Large intestine (tissue), 3 donors: ENCODE measurements at regions not wholly inside any gene's neighbourhood (a gene's known extent, or its start where the extent isn't known, plus 50 kb on each side); places are given as distances from the start of the nearest gene placed in this dataset.

Experiments
- DNase-seq, 2 donors: peaks; one replicate each; pipeline versions ENCODE4 v3.0.0 to v3.0.0-alpha.2; 2013
- H3K27ac ChIP-seq: one replicate; pipeline ENCODE4 v1.5.1; 2013; ENCODE audit warnings: low read length
- H3K27me3 ChIP-seq: 2 replicates; pipeline ENCODE4 v1.6.1; 2013; ENCODE audit warnings: low read length; ENCODE audit not compliant: control insufficient read depth, insufficient read depth
- H3K36me3 ChIP-seq: 2 replicates; pipeline ENCODE4 v1.6.1; 2013; ENCODE audit warnings: low read length; ENCODE audit not compliant: control insufficient read depth, insufficient read depth
- H3K4me1 ChIP-seq: one replicate; pipeline ENCODE4 v1.6.1; 2013; ENCODE audit warnings: low read length; ENCODE audit not compliant: control insufficient read depth, insufficient read depth
- H3K4me3 ChIP-seq: one replicate; pipeline ENCODE4 v1.5.1; 2013; ENCODE audit warnings: low read length
- H3K9me3 ChIP-seq: one replicate; pipeline ENCODE4 v1.6.1; 2013; ENCODE audit warnings: mild to moderate bottlenecking, low read depth, low read length, moderate library complexity; ENCODE audit not compliant: control insufficient read depth
- WGBS: methylation state at CpG from one replicate; pipeline ENCODE4 v1.1.5; 2013; ENCODE audit warnings: low lambda C conversion rate; ENCODE audit not compliant: insufficient coverage; 5-methylcytosine and 5-hydroxymethylcytosine counted together

GRCh38 chr2:82254728-82255127 lies 1950.2 kb upstream of the LRRTM1 start:
- H3K4me3 ChIP-seq, result no peak overlapping the region
- H3K9me3 ChIP-seq, result no peaks in the 10 kb centered on the region
- no peaks in the 10 kb centered on the region for H3K4me1 ChIP-seq
- no peaks in the 10 kb centered on the region for H3K36me3 ChIP-seq
- H3K27me3 ChIP-seq, result no peaks in the 10 kb centered on the region
- H3K27ac ChIP-seq, result no peak overlapping the region
- no peak for DNase-seq

- Histone ChIP-seq H3K27ac (no peak overlapping the region), H3K4me3 (no peak overlapping the region), H3K36me3 (no peaks in the 10 kb centered on the region), H3K27me3 (no peaks in the 10 kb centered on the region), H3K9me3 (no peaks in the 10 kb centered on the region), H3K4me1 (no peaks in the 10 kb centered on the region)
- no peak for DNase-seq
- WGBS, result no CpG with 5 or more reads among the region's 1 CpG
Measured at GRCh38 chr2:82246220-82246775, 1941.7 kb upstream of the LRRTM1 start.

GRCh38 chr2:82239176-82239575 lies 1934.6 kb upstream of the LRRTM1 start:
- no peaks in the 10 kb centered on the region for H3K9me3 ChIP-seq
- H3K27me3 ChIP-seq, result no peaks in the 10 kb centered on the region
- DNase-seq, result no peak
- no peak overlapping the region for H3K4me3 ChIP-seq
- 0% methylated on average over 1 of the region's 2 CpGs for WGBS
- H3K36me3 ChIP-seq, result no peaks in the 10 kb centered on the region
- H3K27ac ChIP-seq, result no peak overlapping the region
- no peaks in the 10 kb centered on the region for H3K4me1 ChIP-seq

GRCh38 chr2:82237994-82238662 lies 1933.6 kb upstream of the LRRTM1 start:
- H3K4me3 ChIP-seq, result no peak overlapping the region
- H3K9me3 ChIP-seq, result no peaks in the 10 kb centered on the region
- H3K4me1 ChIP-seq, result no peaks in the 10 kb centered on the region
- no peak overlapping the region for H3K27ac ChIP-seq
- no peaks in the 10 kb centered on the region for H3K36me3 ChIP-seq
- DNase-seq, result no peak
- H3K27me3 ChIP-seq, result no peaks in the 10 kb centered on the region

GRCh38 chr2:82234283-82234874 lies 1929.8 kb upstream of the LRRTM1 start:
- Histone ChIP-seq H3K9me3 (no peaks in the 10 kb centered on the region), H3K36me3 (no peaks in the 10 kb centered on the region), H3K4me1 (no peaks in the 10 kb centered on the region), H3K27me3 (no peaks in the 10 kb centered on the region), H3K4me3 (no peak overlapping the region), H3K27ac (no peak overlapping the region)
- no peak for DNase-seq
- WGBS, result 100% methylated on average over 1 of the region's 8 CpGs

GRCh38 chr2:82233806-82234205 lies 1929.3 kb upstream of the LRRTM1 start:
- Histone ChIP-seq H3K27me3 (no peaks in the 10 kb centered on the region), H3K4me3 (no peak overlapping the region), H3K9me3 (no peaks in the 10 kb centered on the region), H3K27ac (no peak overlapping the region), H3K4me1 (no peaks in the 10 kb centered on the region), H3K36me3 (no peaks in the 10 kb centered on the region)
- no peak for DNase-seq

GRCh38 chr2:82230406-82230805 lies 1925.9 kb upstream of the LRRTM1 start:
- H3K27me3 ChIP-seq, result no peaks in the 10 kb centered on the region
- no peak overlapping the region for H3K4me3 ChIP-seq
- no peaks in the 10 kb centered on the region for H3K36me3 ChIP-seq
- no peaks in the 10 kb centered on the region for H3K4me1 ChIP-seq
- no CpG with 5 or more reads among the region's 1 CpG for WGBS
- no peaks in the 10 kb centered on the region for H3K9me3 ChIP-seq
- DNase-seq, result no peak
- H3K27ac ChIP-seq, result no peak overlapping the region

GRCh38 chr2:82226441-82226840 lies 1921.9 kb upstream of the LRRTM1 start:
- H3K4me1 ChIP-seq, result no peaks in the 10 kb centered on the region
- no peaks in the 10 kb centered on the region for H3K27me3 ChIP-seq
- H3K4me3 ChIP-seq, result no peak overlapping the region
- no peaks in the 10 kb centered on the region for H3K36me3 ChIP-seq
- no peak overlapping the region for H3K27ac ChIP-seq
- DNase-seq, result no peak
- H3K9me3 ChIP-seq, result peaks cover 3% of the 10 kb centered on the region
- no CpG with 5 or more reads among the region's 2 CpGs for WGBS

- H3K4me1 ChIP-seq, result no peaks in the 10 kb centered on the region
- H3K36me3 ChIP-seq, result no peaks in the 10 kb centered on the region
- H3K9me3 ChIP-seq, result peaks cover 3% of the 10 kb centered on the region
- no peaks in the 10 kb centered on the region for H3K27me3 ChIP-seq
- 82% methylated on average over 2 of the region's 5 CpGs for WGBS
- no peak overlapping the region for H3K27ac ChIP-seq
- DNase-seq, result peak in 1 of 2 donors; percentile 4
- H3K4me3 ChIP-seq, result no peak overlapping the region
Measured at GRCh38 chr2:82224301-82224940, 1919.9 kb upstream of the LRRTM1 start.

GRCh38 chr2:82215212-82215611 lies 1910.7 kb upstream of the LRRTM1 start:
- no peaks in the 10 kb centered on the region for H3K4me1 ChIP-seq
- no peaks in the 10 kb centered on the region for H3K36me3 ChIP-seq
- no CpG with 5 or more reads among the region's 4 CpGs for WGBS
- DNase-seq, result no peak
- H3K4me3 ChIP-seq, result no peak overlapping the region
- H3K27me3 ChIP-seq, result no peaks in the 10 kb centered on the region
- H3K27ac ChIP-seq, result no peak overlapping the region
- H3K9me3 ChIP-seq, result no peaks in the 10 kb centered on the region

- no peak overlapping the region for H3K27ac ChIP-seq
- WGBS, result no CpG with 5 or more reads among the region's 3 CpGs
- no peaks in the 10 kb centered on the region for H3K36me3 ChIP-seq
- H3K27me3 ChIP-seq, result no peaks in the 10 kb centered on the region
- no peaks in the 10 kb centered on the region for H3K4me1 ChIP-seq
- no peaks in the 10 kb centered on the region for H3K9me3 ChIP-seq
- no peak overlapping the region for H3K4me3 ChIP-seq
- no peak for DNase-seq
Measured at GRCh38 chr2:82199493-82199852, 1894.9 kb upstream of the LRRTM1 start.
